T-helper 17 cell (primary cell): ENCODE measurements at regions not wholly inside any gene's neighbourhood (a gene's known extent, or its start where the extent isn't known, plus 50 kb on each side); places are given as distances from the start of the nearest gene placed in this dataset.

Source experiments
- ATAC-seq: fragments of 150-1000 bp; cut with Tn5 transposase; 2 replicates; pipeline ENCODE4 v1.10.0; 2021; ENCODE audit warnings: mild to moderate bottlenecking, moderate library complexity
- DNase-seq, 3 donors: peaks; one replicate each; pipeline versions ENCODE4 v3.0.0 to v3.0.0-alpha.2; 2020 to 2021
- H3K9me3 ChIP-seq: one replicate; pipeline ENCODE4 v1.7.0; 2013; ENCODE audit warnings: low read length, mild to moderate bottlenecking; ENCODE audit not compliant: control insufficient read depth, poor library complexity, severe bottlenecking
- H3K27ac Mint-ChIP-seq: one replicate; pipeline ENCODE4 v1.8.0; 2022; ENCODE audit warnings: mild to moderate bottlenecking, moderate library complexity, mixed read lengths
- H3K27me3 Mint-ChIP-seq: one replicate; pipeline ENCODE4 v1.8.0; 2022; ENCODE audit warnings: mixed read lengths
- H3K36me3 Mint-ChIP-seq: one replicate; pipeline ENCODE4 v1.8.0; 2022; ENCODE audit warnings: low read depth, mixed read lengths
- H3K4me1 Mint-ChIP-seq: one replicate; pipeline ENCODE4 v1.8.0; 2022; ENCODE audit warnings: mild to moderate bottlenecking, mixed read lengths
- H3K4me3 Mint-ChIP-seq: one replicate; pipeline ENCODE4 v1.8.0; 2022; ENCODE audit warnings: mild to moderate bottlenecking, moderate library complexity, mixed read lengths

- Mint-ChIP-seq H3K27ac (no peak overlapping the region), H3K4me1 (no peaks in the 10 kb centered on the region), H3K36me3 (no peaks in the 10 kb centered on the region), H3K27me3 (peaks cover 15% of the 10 kb centered on the region), H3K4me3 (no peak overlapping the region)
- ATAC-seq: no peak
- no peaks in the 10 kb centered on the region for H3K9me3 ChIP-seq
- DNase-seq: no peak
Observed at GRCh38 chr4:16344853-16345252, 118.6 kb upstream of the TAPT1 start.

GRCh38 chr4:16337936-16338335 lies 111.7 kb upstream of the TAPT1 start:
- ATAC-seq: no peak
- H3K9me3 ChIP-seq: no peaks in the 10 kb centered on the region
- DNase-seq: no peak
- Mint-ChIP-seq H3K4me3 (no peak overlapping the region), H3K4me1 (no peaks in the 10 kb centered on the region), H3K27me3 (peaks cover 21% of the 10 kb centered on the region), H3K36me3 (no peaks in the 10 kb centered on the region), H3K27ac (no peak overlapping the region)

- ATAC-seq (no peak), DNase-seq (no peak)
- no peak overlapping the region for H3K4me3 Mint-ChIP-seq
- no peak overlapping the region for H3K27ac Mint-ChIP-seq
- H3K36me3 Mint-ChIP-seq: no peaks in the 10 kb centered on the region
- no peaks in the 10 kb centered on the region for H3K4me1 Mint-ChIP-seq
- H3K27me3 Mint-ChIP-seq: peaks cover 22% of the 10 kb centered on the region
- no peaks in the 10 kb centered on the region for H3K9me3 ChIP-seq
Observed at GRCh38 chr4:16334601-16335000, 108.3 kb upstream of the TAPT1 start.

GRCh38 chr4:16329797-16330134 lies 103.5 kb upstream of the TAPT1 start:
- H3K9me3 ChIP-seq: no peaks in the 10 kb centered on the region
- DNase-seq (no peak), ATAC-seq (no peak)
- Mint-ChIP-seq H3K27me3 (peaks cover 17% of the 10 kb centered on the region), H3K36me3 (no peaks in the 10 kb centered on the region), H3K4me1 (no peaks in the 10 kb centered on the region), H3K27ac (no peak overlapping the region), H3K4me3 (no peak overlapping the region)

- ATAC-seq (no peak), DNase-seq (no peak)
- Mint-ChIP-seq H3K4me1 (no peaks in the 10 kb centered on the region), H3K27ac (no peak overlapping the region), H3K4me3 (no peak overlapping the region), H3K27me3 (peaks cover 17% of the 10 kb centered on the region), H3K36me3 (no peaks in the 10 kb centered on the region)
- H3K9me3 ChIP-seq: no peaks in the 10 kb centered on the region
Observed at GRCh38 chr4:16329125-16329796, 103.0 kb upstream of the TAPT1 start.

- Mint-ChIP-seq H3K27me3 (peaks cover 16% of the 10 kb centered on the region), H3K27ac (no peak overlapping the region), H3K36me3 (no peaks in the 10 kb centered on the region), H3K4me1 (no peaks in the 10 kb centered on the region), H3K4me3 (no peak overlapping the region)
- H3K9me3 ChIP-seq: no peaks in the 10 kb centered on the region
- no peak for DNase-seq
- ATAC-seq: no peak
Observed at GRCh38 chr4:16322183-16322582, 95.9 kb upstream of the TAPT1 start.

- DNase-seq (no peak), ATAC-seq (no peak)
- no peaks in the 10 kb centered on the region for H3K4me1 Mint-ChIP-seq
- peaks cover 2% of the 10 kb centered on the region for H3K36me3 Mint-ChIP-seq
- no peak overlapping the region for H3K27ac Mint-ChIP-seq
- H3K27me3 Mint-ChIP-seq: peaks cover 24% of the 10 kb centered on the region
- no peak overlapping the region for H3K4me3 Mint-ChIP-seq
- no peaks in the 10 kb centered on the region for H3K9me3 ChIP-seq
Observed at GRCh38 chr4:16315456-16315855, 89.2 kb upstream of the TAPT1 start.

- H3K27ac Mint-ChIP-seq: no peak overlapping the region
- H3K4me1 Mint-ChIP-seq: no peaks in the 10 kb centered on the region
Observed at GRCh38 chr4:16310606-16311005, 84.3 kb upstream of the TAPT1 start.

GRCh38 chr4:16302648-16303047 lies 76.4 kb upstream of the TAPT1 start:
- ATAC-seq (no peak), DNase-seq (no peak)
- Mint-ChIP-seq H3K4me1 (no peaks in the 10 kb centered on the region), H3K27ac (no peak overlapping the region), H3K36me3 (no peaks in the 10 kb centered on the region), H3K4me3 (no peak overlapping the region), H3K27me3 (no peaks in the 10 kb centered on the region)
- H3K9me3 ChIP-seq: no peaks in the 10 kb centered on the region

More at GRCh38 chr4:16310606-16311005, 84.3 kb upstream of the TAPT1 start:
- ATAC-seq: no peak
- no peak for DNase-seq
- peaks cover 2% of the 10 kb centered on the region for H3K36me3 Mint-ChIP-seq
- H3K4me3 Mint-ChIP-seq: no peak overlapping the region
- peaks cover 12% of the 10 kb centered on the region for H3K27me3 Mint-ChIP-seq
- H3K9me3 ChIP-seq: no peaks in the 10 kb centered on the region

GRCh38 chr4:16297003-16297402 lies 70.7 kb upstream of the TAPT1 start:
- DNase-seq (no peak), ATAC-seq (no peak)
- Mint-ChIP-seq H3K27ac (no peak overlapping the region), H3K4me3 (no peak overlapping the region), H3K4me1 (no peaks in the 10 kb centered on the region), H3K36me3 (no peaks in the 10 kb centered on the region), H3K27me3 (peaks cover 15% of the 10 kb centered on the region)
- no peaks in the 10 kb centered on the region for H3K9me3 ChIP-seq

- Mint-ChIP-seq H3K36me3 (no peaks in the 10 kb centered on the region), H3K27me3 (peaks cover 30% of the 10 kb centered on the region), H3K27ac (no peak overlapping the region), H3K4me1 (peaks cover 5% of the 10 kb centered on the region), H3K4me3 (no peak overlapping the region)
- no peak for DNase-seq
- H3K9me3 ChIP-seq: no peaks in the 10 kb centered on the region
- ATAC-seq: no peak
Observed at GRCh38 chr4:16294455-16294854, 68.2 kb upstream of the TAPT1 start.

- Mint-ChIP-seq H3K27ac (no peak overlapping the region), H3K27me3 (peaks cover 40% of the 10 kb centered on the region), H3K4me3 (no peak overlapping the region), H3K4me1 (peaks cover 10% of the 10 kb centered on the region), H3K36me3 (no peaks in the 10 kb centered on the region)
- no peaks in the 10 kb centered on the region for H3K9me3 ChIP-seq
- no peak for ATAC-seq
- no peak for DNase-seq
Observed at GRCh38 chr4:16293210-16293838, 67.1 kb upstream of the TAPT1 start.

GRCh38 chr4:16292585-16292984 lies 66.3 kb upstream of the TAPT1 start:
- peaks cover 10% of the 10 kb centered on the region for H3K4me1 Mint-ChIP-seq
- no peaks in the 10 kb centered on the region for H3K36me3 Mint-ChIP-seq
- no peak overlapping the region for H3K27ac Mint-ChIP-seq
- H3K9me3 ChIP-seq: no peaks in the 10 kb centered on the region
- peaks cover 46% of the 10 kb centered on the region for H3K27me3 Mint-ChIP-seq
- no peak for DNase-seq
- H3K4me3 Mint-ChIP-seq: no peak overlapping the region
- ATAC-seq: no peak
